Liver (tissue), 8 donors: ENCODE measurements at regions not wholly inside any gene's neighbourhood (a gene's known extent, or its start where the extent isn't known, plus 50 kb on each side); places are given as distances from the start of the nearest gene placed in this dataset.

Experiments used
- DNase-seq: peaks from one replicate; pipeline ENCODE4 v3.0.0-alpha.2; 2017; ENCODE audit warnings: low spot score
- H3K27ac ChIP-seq, 2 donors: one replicate each; pipeline ENCODE4 v1.7.0; 2013; ENCODE audit warnings: inconsistent platforms in 2 of 2, low read length in 2 of 2, control low read depth in 1 of 2, low read depth in 1 of 2, mild to moderate bottlenecking in 1 of 2
- H3K27me3 ChIP-seq, 4 donors: one replicate each; pipeline versions ENCODE4 v1.6.1 to v1.7.0; 2013; ENCODE audit warnings: low read length in 3 of 4, inconsistent platforms in 1 of 4, mild to moderate bottlenecking in 1 of 4, moderate library complexity in 1 of 4; ENCODE audit not compliant: control insufficient read depth in 4 of 4, insufficient read depth in 4 of 4
- H3K36me3 ChIP-seq, 4 donors: one replicate each; pipeline versions ENCODE4 v1.6.1 to v1.7.0; 2013; ENCODE audit warnings: low read length in 3 of 4, mild to moderate bottlenecking in 3 of 4, low read depth in 1 of 4, moderate library complexity in 1 of 4; ENCODE audit not compliant: control insufficient read depth in 4 of 4, insufficient read depth in 3 of 4
- H3K4me1 ChIP-seq, 4 donors: one replicate each; pipeline versions ENCODE4 v1.6.1 to v1.7.0; 2013; ENCODE audit warnings: low read length in 3 of 4, mild to moderate bottlenecking in 3 of 4, moderate library complexity in 1 of 4; ENCODE audit not compliant: control insufficient read depth in 4 of 4, insufficient read depth in 4 of 4
- H3K4me3 ChIP-seq, 3 donors: one replicate each; pipeline versions ENCODE4 v1.6.1 to v1.7.0; 2013; ENCODE audit warnings: low read length in 3 of 3, control low read depth in 1 of 3, low read depth in 1 of 3, mild to moderate bottlenecking in 1 of 3
- H3K9ac ChIP-seq, 2 donors: one replicate each; pipeline ENCODE4 v1.7.0; 2013; ENCODE audit warnings: low read length in 2 of 2, mild to moderate bottlenecking in 2 of 2, moderate library complexity in 2 of 2, control low read depth in 1 of 2, low read depth in 1 of 2
- H3K9me3 ChIP-seq, 4 donors: one replicate each; pipeline versions ENCODE4 v1.6.1 to v1.7.0; 2013; ENCODE audit warnings: low read length in 3 of 4; ENCODE audit not compliant: control insufficient read depth in 4 of 4
- ATF3 ChIP-seq: IDR thresholded peaks from 2 replicates; pipeline ENCODE4 v1.6.1; 2016; ENCODE audit warnings: antibody characterized with exemption
- EGR1 ChIP-seq, 2 donors: IDR thresholded peaks; 2 replicates each; pipeline ENCODE4 v1.6.1; 2016 to 2018; ENCODE audit warnings: antibody characterized with exemption in 2 of 2, low read depth in 2 of 2
- FOXA1 ChIP-seq: IDR thresholded peaks from 2 replicates; pipeline ENCODE4 v1.6.1; 2016; ENCODE audit warnings: antibody characterized with exemption
- FOXA2 ChIP-seq: IDR thresholded peaks from 2 replicates; pipeline ENCODE4 v1.6.1; 2016; ENCODE audit warnings: antibody characterized with exemption
- GABPA ChIP-seq, 2 donors: IDR thresholded peaks in 1 of 2; conservative IDR thresholded peaks in 1 of 2; 2 replicates each; pipeline ENCODE4 v1.6.1; 2016; ENCODE audit warnings: antibody characterized with exemption in 2 of 2, mild to moderate bottlenecking in 1 of 2, moderate library complexity in 1 of 2
- HNF4A ChIP-seq, 2 donors: conservative IDR thresholded peaks; 2 replicates each; pipeline ENCODE4 v1.6.1; 2016; ENCODE audit warnings: antibody characterized with exemption in 2 of 2, mild to moderate bottlenecking in 2 of 2
- JUND ChIP-seq, 2 donors: IDR thresholded peaks; 2 replicates each; pipeline ENCODE4 v1.6.1; 2016; ENCODE audit warnings: antibody characterized with exemption in 2 of 2
- MAX ChIP-seq: IDR thresholded peaks from 2 replicates; pipeline ENCODE4 v1.6.1; 2016; ENCODE audit warnings: antibody characterized with exemption
- NR2F2 ChIP-seq: IDR thresholded peaks from 2 replicates; pipeline ENCODE4 v1.6.1; 2016; ENCODE audit warnings: antibody characterized with exemption
- SP1 ChIP-seq: IDR thresholded peaks from 2 replicates; pipeline ENCODE4 v1.6.1; 2018; ENCODE audit warnings: antibody characterized with exemption, mild to moderate bottlenecking
- YY1 ChIP-seq: IDR thresholded peaks from 2 replicates; pipeline ENCODE4 v1.6.1; 2016; ENCODE audit warnings: antibody characterized with exemption, mild to moderate bottlenecking
- ZBTB33 ChIP-seq: IDR thresholded peaks from 2 replicates; pipeline ENCODE4 v1.6.1; 2016; ENCODE audit warnings: antibody characterized with exemption
- WGBS: extraction: QIAGEN DNeasy Blood & Tissue Kit; methylation state at CpG from one replicate; pipeline ENCODE4 v1.1.7; 2013; 5-methylcytosine and 5-hydroxymethylcytosine counted together
- TF ChIP-seq, protein P1 (sequence below): fragments of 150-350 bp; IDR thresholded peaks from 2 replicates; pipeline ENCODE4 v1.5.1; 2017; ENCODE audit warnings: improper control_type of control experiment, low read depth, low read length; ENCODE audit not compliant: missing input control
- TF ChIP-seq, protein P2 (sequence below): IDR thresholded peaks from 2 replicates; pipeline ENCODE4 v1.6.1; 2016; ENCODE audit warnings: antibody characterized with exemption, mild to moderate bottlenecking
- donor health status: healthy.
- donor health status: healthy.
- donor health status: healthy.
- donor health status: healthy.
- donor health status: healthy.

GRCh38 chr13:109426690-109426990, 359.7 kb downstream of the IRS2 start:
- Histone ChIP-seq H3K36me3 (no peaks in the 10 kb centered on the region), H3K9me3 (no peaks in the 10 kb centered on the region), H3K9ac (no peak overlapping the region), H3K4me1 (peaks cover 0 to 3% (median 2%) of the 10 kb centered on the region in 4 donors), H3K27ac (no peak overlapping the region), H3K4me3 (no peak overlapping the region), H3K27me3 (no peaks in the 10 kb centered on the region)
- DNase-seq: no peak
- TF ChIP-seq GABPA (IDR thresholded peaks at IDR 0.05 in 1 of 2, conservative IDR thresholded peaks at IDR 0.05 in 1 of 2) (no peak), MAX (no peak), NR2F2 (no peak), SP1 (no peak), FOXA2 (no peak), ZBTB33 (no peak), EGR1 (IDR thresholded peaks at IDR 0.05; ENCODE audit: low read depth in 2 of 2) (no peak), JUND (IDR thresholded peaks at IDR 0.05) (no peak), HNF4A (conservative IDR thresholded peaks at IDR 0.05) (no peak), FOXA1 (no peak), ATF3 (no peak), YY1 (no peak)
- TF ChIP-seq, protein P1, sequence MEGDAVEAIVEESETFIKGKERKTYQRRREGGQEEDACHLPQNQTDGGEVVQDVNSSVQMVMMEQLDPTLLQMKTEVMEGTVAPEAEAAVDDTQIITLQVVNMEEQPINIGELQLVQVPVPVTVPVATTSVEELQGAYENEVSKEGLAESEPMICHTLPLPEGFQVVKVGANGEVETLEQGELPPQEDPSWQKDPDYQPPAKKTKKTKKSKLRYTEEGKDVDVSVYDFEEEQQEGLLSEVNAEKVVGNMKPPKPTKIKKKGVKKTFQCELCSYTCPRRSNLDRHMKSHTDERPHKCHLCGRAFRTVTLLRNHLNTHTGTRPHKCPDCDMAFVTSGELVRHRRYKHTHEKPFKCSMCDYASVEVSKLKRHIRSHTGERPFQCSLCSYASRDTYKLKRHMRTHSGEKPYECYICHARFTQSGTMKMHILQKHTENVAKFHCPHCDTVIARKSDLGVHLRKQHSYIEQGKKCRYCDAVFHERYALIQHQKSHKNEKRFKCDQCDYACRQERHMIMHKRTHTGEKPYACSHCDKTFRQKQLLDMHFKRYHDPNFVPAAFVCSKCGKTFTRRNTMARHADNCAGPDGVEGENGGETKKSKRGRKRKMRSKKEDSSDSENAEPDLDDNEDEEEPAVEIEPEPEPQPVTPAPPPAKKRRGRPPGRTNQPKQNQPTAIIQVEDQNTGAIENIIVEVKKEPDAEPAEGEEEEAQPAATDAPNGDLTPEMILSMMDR: no peak
- TF ChIP-seq, protein P2, sequence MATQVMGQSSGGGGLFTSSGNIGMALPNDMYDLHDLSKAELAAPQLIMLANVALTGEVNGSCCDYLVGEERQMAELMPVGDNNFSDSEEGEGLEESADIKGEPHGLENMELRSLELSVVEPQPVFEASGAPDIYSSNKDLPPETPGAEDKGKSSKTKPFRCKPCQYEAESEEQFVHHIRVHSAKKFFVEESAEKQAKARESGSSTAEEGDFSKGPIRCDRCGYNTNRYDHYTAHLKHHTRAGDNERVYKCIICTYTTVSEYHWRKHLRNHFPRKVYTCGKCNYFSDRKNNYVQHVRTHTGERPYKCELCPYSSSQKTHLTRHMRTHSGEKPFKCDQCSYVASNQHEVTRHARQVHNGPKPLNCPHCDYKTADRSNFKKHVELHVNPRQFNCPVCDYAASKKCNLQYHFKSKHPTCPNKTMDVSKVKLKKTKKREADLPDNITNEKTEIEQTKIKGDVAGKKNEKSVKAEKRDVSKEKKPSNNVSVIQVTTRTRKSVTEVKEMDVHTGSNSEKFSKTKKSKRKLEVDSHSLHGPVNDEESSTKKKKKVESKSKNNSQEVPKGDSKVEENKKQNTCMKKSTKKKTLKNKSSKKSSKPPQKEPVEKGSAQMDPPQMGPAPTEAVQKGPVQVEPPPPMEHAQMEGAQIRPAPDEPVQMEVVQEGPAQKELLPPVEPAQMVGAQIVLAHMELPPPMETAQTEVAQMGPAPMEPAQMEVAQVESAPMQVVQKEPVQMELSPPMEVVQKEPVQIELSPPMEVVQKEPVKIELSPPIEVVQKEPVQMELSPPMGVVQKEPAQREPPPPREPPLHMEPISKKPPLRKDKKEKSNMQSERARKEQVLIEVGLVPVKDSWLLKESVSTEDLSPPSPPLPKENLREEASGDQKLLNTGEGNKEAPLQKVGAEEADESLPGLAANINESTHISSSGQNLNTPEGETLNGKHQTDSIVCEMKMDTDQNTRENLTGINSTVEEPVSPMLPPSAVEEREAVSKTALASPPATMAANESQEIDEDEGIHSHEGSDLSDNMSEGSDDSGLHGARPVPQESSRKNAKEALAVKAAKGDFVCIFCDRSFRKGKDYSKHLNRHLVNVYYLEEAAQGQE: no peak
- WGBS: 90% methylated on average over 1 of the region's 1 CpG

- WGBS: 87% methylated on average over 5 of the region's 5 CpGs
- Histone ChIP-seq H3K4me3 (no peak overlapping the region), H3K4me1 (peaks cover 0 to 3% (median 2%) of the 10 kb centered on the region in 4 donors), H3K36me3 (no peaks in the 10 kb centered on the region), H3K27ac (no peak overlapping the region), H3K27me3 (no peaks in the 10 kb centered on the region), H3K9ac (no peak overlapping the region), H3K9me3 (no peaks in the 10 kb centered on the region)
- no peak for DNase-seq
- TF ChIP-seq HNF4A (conservative IDR thresholded peaks at IDR 0.05): no peak
- no peak for TF ChIP-seq ZBTB33
- TF ChIP-seq FOXA1: no peak
These were observed 360.3 kb downstream of the IRS2 start for GRCh38 chr13:109425821-109426689.
